Anterior cingulate cortex (tissue), 58 donors: ENCODE measurements at regions not wholly inside any gene's neighbourhood (a gene's known extent, or its start where the extent isn't known, plus 50 kb on each side); places are given as distances from the start of the nearest gene placed in this dataset.

ENCODE experiments used
- DNase-seq, 58 donors: peaks; one replicate each; lab custom pipeline; 2025; lab: John Stamatoyannopoulos, UW

GRCh38 chr6:100944644-100945043, 63.5 kb upstream of the ASCC3 start:
- DNase-seq: no peak

DNA sequence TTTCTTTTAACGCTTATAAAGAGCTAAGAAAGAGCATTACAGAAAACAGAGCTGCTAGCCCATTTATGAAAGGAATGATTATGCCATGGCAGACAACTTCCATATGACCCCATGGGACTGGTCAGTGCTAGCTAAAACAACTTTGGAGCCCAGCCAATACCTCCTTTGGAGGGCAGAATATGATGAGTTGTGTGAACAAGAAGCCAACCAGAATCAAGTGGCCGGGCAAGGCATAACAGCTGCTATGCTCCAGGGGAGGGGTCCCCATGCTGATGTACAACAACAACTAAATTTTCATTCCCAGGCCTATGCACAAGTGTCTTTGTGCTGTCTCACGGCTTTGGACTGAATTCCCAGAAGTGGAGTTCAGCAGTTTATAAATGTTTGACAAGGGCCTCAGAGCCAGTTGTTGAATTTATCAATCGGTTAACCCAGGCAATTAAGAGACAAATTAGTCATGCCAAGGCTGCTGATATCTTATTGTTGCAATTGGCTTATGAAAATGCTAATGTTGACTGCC, 65.0 kb upstream of the ASCC3 start:
- DNase-seq: no peak

GRCh38 chr6:100946711-100947110, 65.6 kb upstream of the ASCC3 start:
- no peak for DNase-seq

- DNase-seq: no peak
Observed at GRCh38 chr6:100948381-100949133, 67.4 kb upstream of the ASCC3 start.

DNA sequence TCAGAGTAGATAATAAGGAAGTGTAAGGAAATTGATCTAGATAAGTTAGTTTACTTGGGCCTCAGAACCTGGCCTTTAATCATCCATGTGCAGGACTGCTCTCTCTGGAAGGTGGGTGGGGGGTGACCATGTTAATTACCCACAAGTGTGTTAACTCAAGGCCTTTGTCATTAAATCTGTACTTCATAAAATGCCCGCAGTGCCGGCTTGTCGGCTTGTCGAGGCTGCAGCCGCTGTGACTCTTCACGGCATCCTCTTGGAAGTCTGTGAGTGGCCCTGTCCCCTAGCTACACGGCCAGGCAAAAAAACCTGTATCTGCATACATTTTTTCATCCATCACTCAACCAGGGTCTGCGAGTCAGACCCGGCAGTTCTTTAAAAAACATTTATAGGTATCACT, 70.9 kb upstream of the ASCC3 start:
- DNase-seq: no peak

DNA sequence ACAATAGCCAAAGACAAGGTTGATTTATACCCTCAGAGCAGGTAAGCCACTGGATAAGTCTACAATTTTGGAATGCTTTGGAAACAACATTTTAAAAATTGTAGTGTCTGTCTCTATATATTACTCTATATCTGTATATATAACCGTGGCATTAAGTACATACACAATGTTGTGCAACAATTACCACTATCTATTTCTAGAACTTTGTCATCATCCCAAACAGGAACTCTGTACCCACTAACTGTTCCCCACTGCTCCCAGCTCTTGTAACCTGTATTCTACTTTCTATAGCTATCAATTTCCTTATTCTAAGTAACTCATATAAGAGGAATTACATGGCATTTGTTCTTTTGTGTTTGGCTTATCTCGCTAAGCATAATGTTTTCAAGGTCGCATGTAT, 78.2 kb upstream of the ASCC3 start:
- no peak for DNase-seq

- no peak for DNase-seq
Observed at GRCh38 chr6:100962466-100962865, 81.3 kb upstream of the ASCC3 start.

- DNase-seq: no peak
Observed at GRCh38 chr6:100965067-100965466, 83.9 kb upstream of the ASCC3 start.

- DNase-seq: no peak
Observed at GRCh38 chr6:100968949-100969348, 87.8 kb upstream of the ASCC3 start.

DNA sequence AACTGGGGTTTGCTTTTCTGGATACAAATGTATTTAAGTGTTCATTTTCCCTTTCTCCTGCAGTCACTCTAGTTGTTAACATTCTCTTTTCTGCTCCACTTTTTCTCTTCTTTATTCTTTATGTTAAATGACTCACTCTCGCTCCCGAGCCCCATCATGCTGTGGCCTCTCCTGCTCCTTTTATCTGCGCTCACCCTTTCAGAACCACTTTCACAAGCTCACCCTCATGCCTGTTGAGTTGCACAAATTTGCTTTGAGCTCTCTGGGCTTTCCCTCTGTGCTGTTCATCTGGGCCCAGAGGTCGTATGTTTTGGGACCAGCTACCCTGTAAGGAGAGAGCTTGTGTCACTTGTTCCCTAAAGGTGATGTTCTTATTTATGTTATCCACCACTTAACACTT, 98.1 kb upstream of the ASCC3 start:
- DNase-seq: no peak

DNA sequence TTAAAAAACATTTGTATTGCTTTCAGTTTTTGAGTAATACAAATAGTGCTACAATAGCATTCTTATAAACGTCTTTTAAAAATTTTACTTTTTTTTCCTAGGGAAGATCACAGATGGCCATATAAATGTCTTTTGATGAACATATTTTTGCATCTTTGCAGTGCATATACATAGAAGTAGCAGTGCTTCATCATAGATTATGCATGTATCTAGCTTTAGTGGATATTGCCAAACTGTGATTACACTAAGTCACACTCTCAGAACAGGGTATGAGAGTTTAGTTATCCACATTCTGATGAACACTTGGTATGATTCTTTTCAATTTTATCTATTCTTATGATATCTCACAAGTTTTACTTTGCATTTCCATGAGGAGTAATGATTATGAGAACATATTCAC, 99.8 kb upstream of the ASCC3 start:
- no peak for DNase-seq

DNA sequence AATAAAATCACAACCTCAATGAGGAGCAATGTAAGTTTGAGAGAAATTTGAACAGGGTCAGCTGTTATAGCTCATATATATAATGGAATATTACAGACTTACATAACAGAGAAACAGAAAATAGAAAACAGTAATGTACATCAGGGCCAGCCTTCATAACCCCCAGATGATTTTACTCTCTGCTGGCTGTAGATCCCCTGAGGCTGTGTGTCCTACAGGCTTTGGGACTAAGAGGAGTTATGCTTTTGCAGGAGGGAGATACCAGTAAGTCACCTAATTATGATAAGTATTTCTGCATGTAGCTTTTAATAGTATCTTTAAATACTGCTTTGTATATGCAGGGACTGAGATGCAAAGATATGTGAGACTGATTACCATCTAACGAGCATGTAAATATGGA, 105.8 kb upstream of the ASCC3 start:
- DNase-seq: no peak

DNA sequence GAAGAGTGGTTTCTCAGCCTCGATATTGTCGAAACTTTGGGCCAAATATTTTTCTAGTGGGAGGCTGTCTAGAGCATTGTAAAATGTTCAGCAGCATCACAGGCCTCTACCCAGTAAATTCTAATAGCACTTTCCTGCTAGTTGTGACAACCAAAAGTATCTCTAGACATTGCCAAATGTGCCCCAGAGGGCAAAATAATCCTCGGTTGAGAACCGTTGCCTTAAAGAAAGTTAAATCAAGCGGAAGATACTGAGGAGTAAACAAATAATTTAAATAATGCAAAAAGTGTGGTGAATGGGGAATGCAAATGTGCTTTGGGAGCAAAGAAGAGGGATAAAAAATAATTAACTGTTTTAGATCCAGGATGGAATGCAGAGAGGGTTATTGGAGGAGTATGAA, 106.4 kb upstream of the ASCC3 start:
- peak in 2 of 58 donors; percentile 1 to 3 for DNase-seq

DNA sequence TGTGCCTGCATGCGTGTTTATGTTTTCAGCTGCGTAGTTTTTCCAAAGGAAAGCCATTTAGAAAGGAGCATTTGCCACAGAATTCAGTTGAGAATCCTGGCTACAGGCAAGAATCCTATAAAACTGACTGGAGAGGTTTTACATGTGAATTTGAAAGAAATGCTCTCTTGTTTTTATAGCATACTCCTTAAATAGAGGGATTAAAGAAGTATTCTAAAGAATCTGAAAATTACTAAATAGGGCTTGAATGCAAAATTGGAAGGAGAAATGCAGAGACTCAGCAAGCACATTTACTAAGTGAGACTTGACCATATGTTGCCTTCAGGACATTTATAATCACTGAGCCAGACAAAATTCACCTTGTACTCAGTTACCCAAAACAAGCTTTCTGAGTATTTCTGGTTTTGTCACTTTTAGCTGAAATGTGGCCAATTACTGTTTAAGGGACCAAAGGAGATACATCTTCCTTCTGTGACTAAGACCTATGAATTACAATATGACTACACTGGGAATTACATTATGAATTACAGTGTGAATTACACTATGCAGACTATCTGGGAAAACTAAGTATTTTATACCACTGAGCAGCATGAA, 107.4 kb upstream of the ASCC3 start:
- peak in 1 of 58 donors; percentile 8 for DNase-seq

- DNase-seq: no peak
Observed at GRCh38 chr6:100990070-100990469, 108.9 kb upstream of the ASCC3 start.

DNA sequence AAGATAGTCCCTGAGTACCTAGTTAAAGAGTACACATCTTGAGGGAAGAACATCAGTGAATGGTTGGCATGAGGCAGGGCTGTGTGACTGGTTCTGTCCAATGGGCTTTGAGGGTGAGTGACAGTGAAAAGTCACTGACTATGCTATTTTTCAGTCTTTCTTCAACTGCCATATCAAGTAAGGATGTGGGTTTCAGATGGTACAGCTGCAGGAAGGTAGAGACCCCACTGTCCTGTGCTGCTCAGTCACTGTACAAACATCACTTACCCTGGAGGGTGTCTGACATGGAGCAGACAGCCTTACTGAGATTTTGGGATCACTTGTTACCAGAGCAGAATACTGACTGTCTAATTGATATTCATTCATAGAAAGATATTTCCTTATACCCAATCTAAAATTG, 115.3 kb upstream of the ASCC3 start:
- DNase-seq: no peak

DNA sequence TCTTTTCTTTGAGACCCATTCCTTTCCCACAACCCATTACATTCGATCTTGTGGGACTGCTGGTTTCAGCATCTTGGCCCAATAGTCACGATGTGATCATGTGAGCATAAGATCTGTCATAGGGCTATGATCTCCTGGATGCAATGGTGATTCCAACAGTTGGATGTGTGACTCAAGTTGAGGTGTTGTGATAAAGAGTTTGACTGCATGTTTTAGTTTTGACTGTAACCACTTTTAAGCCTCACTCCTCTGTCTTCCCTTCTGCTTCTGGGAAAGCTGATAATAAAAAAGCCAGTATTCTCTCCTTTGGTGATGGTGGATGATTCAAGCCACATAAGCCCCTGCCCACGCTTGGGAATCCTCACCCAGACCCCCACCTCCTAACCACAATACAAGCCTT, 117.0 kb upstream of the ASCC3 start:
- no peak for DNase-seq

DNA sequence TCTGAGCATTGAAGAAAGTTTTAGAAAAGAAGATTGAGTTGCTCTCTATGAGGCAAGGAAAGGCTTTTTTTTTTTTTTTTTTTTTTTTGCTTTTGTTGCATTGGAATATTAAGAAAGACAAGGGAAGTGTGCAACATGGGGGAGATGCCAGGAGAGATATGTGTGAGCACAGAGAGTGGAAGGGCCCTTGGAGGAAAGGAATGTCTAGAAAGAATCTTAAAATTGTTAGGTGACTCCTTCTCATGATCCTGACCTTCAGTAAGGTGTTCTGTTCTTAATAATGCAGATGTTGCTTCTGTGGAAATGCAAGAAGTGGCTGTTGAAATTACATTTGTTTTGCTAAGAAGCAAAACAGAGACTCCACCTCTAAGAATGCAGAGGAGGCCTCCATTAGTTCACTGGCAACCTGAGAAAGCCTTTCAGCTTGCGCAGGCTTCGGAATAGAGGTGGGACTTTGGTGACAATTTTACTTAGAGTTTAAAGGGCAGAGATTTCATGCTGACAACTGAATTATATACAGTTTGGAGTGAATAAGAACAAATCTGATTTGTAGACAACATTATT, 118.0 kb upstream of the ASCC3 start:
- no peak for DNase-seq

GRCh38 chr6:101000341-101000740, 119.2 kb upstream of the ASCC3 start:
- DNase-seq: no peak

GRCh38 chr6:101001012-101001411, 119.9 kb upstream of the ASCC3 start:
- DNase-seq: no peak

DNA sequence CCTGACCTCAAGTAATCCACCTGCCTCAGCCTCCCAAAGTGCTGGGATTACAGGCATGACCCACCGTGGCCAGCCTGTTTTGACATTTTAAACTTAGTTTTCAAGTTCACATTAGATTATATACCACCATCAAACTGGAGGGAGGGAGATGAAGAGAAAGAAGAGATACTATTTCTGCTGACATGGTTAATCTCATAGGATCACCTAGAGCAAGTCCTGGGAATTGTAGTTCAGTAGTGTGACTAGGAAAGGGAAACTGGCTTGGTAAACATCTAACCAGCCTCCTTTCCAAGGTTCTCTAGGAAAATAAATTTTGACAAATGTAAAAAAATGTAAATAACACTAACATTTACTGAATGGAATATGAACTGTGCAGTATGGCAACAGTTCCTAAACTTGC, 120.5 kb upstream of the ASCC3 start:
- DNase-seq: no peak

GRCh38 chr6:101003075-101003474, 121.9 kb upstream of the ASCC3 start:
- no peak for DNase-seq
